ENCODE measurements at regions not wholly inside any gene's neighbourhood (a gene's known extent, or its start where the extent isn't known, plus 50 kb on each side); places are given as distances from the start of the nearest gene placed in this dataset.

- H3K4me1 ChIP-seq (ENCODE audit: insufficient read depth, insufficient read length) = peaks cover 7% of the 10 kb centered on the region
- no peaks in the 10 kb centered on the region for H3K27me3 ChIP-seq (ENCODE audit: insufficient read depth, insufficient read length)
- no peaks in the 10 kb centered on the region for H3K36me3 ChIP-seq (ENCODE audit: insufficient read depth, insufficient read length, low read length)
- no peak overlapping the region for H3K9ac ChIP-seq (ENCODE audit: insufficient read length, low read depth)
- H3K4me3 ChIP-seq (ENCODE audit: insufficient read length, low read depth) = no peak overlapping the region
- no peaks in the 10 kb centered on the region for H3K9me3 ChIP-seq (ENCODE audit: insufficient read depth, low read length)
- no peak for DNase-seq (ENCODE audit: low read depth, low spot score)
- TF ChIP-seq ZNF274 (IDR thresholded peaks at IDR 0.05; ENCODE audit: low read depth, low read length) (no peak), SUZ12 (IDR thresholded peaks at IDR 0.05; ENCODE audit: extremely low read depth, insufficient read depth, insufficient read length) (no peak), YY1 (IDR thresholded peaks at IDR 0.05; ENCODE audit: insufficient read depth, insufficient read length) (no peak)
Measured at GRCh38 chr2:64853306-64853705, 135.9 kb upstream of the SLC1A4 start.

GRCh38 chr2:64853894-64854293 is 135.3 kb upstream of the SLC1A4 start:
- no peak overlapping the region for H3K9ac ChIP-seq (ENCODE audit: insufficient read length, low read depth)
- no peak for DNase-seq (ENCODE audit: low read depth, low spot score)
- H3K4me3 ChIP-seq (ENCODE audit: insufficient read length, low read depth) = no peak overlapping the region
- H3K4me1 ChIP-seq (ENCODE audit: insufficient read depth, insufficient read length) = peaks cover 12% of the 10 kb centered on the region
- no peaks in the 10 kb centered on the region for H3K36me3 ChIP-seq (ENCODE audit: insufficient read depth, insufficient read length, low read length)
- TF ChIP-seq ZNF274 (IDR thresholded peaks at IDR 0.05; ENCODE audit: low read depth, low read length) = no peak
- TF ChIP-seq SUZ12 (IDR thresholded peaks at IDR 0.05; ENCODE audit: extremely low read depth, insufficient read depth, insufficient read length) = no peak
- no peaks in the 10 kb centered on the region for H3K9me3 ChIP-seq (ENCODE audit: insufficient read depth, low read length)
- H3K27me3 ChIP-seq (ENCODE audit: insufficient read depth, insufficient read length) = no peaks in the 10 kb centered on the region

- Histone ChIP-seq H3K9ac (ENCODE audit: insufficient read length, low read depth) (no peak overlapping the region), H3K36me3 (ENCODE audit: insufficient read depth, insufficient read length, low read length) (no peaks in the 10 kb centered on the region), H3K4me3 (ENCODE audit: insufficient read length, low read depth) (no peak overlapping the region), H3K9me3 (ENCODE audit: insufficient read depth, low read length) (no peaks in the 10 kb centered on the region), H3K4me1 (ENCODE audit: insufficient read depth, insufficient read length) (peaks cover 14% of the 10 kb centered on the region), H3K27me3 (ENCODE audit: insufficient read depth, insufficient read length) (no peaks in the 10 kb centered on the region)
- TF ChIP-seq ZNF274 (IDR thresholded peaks at IDR 0.05; ENCODE audit: low read depth, low read length) = no peak
- no peak for TF ChIP-seq SUZ12 (IDR thresholded peaks at IDR 0.05; ENCODE audit: extremely low read depth, insufficient read depth, insufficient read length)
- TF ChIP-seq YY1 (IDR thresholded peaks at IDR 0.05; ENCODE audit: insufficient read depth, insufficient read length) = no peak
- no peak for DNase-seq (ENCODE audit: low read depth, low spot score)
Measured at GRCh38 chr2:64854773-64855237, 134.4 kb upstream of the SLC1A4 start.

GRCh38 chr2:64857581-64858471 is 131.4 kb upstream of the SLC1A4 start:
- Histone ChIP-seq H3K4me3 (ENCODE audit: insufficient read length, low read depth) (no peak overlapping the region), H3K9ac (ENCODE audit: insufficient read length, low read depth) (peak overlapping the region; percentile 52), H3K4me1 (ENCODE audit: insufficient read depth, insufficient read length) (peaks cover 14% of the 10 kb centered on the region), H3K36me3 (ENCODE audit: insufficient read depth, insufficient read length, low read length) (no peaks in the 10 kb centered on the region), H3K9me3 (ENCODE audit: insufficient read depth, low read length) (peaks cover 5% of the 10 kb centered on the region; the same call in 1 of the 2 replicates), H3K27me3 (ENCODE audit: insufficient read depth, insufficient read length) (no peaks in the 10 kb centered on the region)
- no peak for DNase-seq (ENCODE audit: low read depth, low spot score)
- TF ChIP-seq ZNF274 (IDR thresholded peaks at IDR 0.05; ENCODE audit: low read depth, low read length) (no peak), YY1 (IDR thresholded peaks at IDR 0.05; ENCODE audit: insufficient read depth, insufficient read length) (no peak), SUZ12 (IDR thresholded peaks at IDR 0.05; ENCODE audit: extremely low read depth, insufficient read depth, insufficient read length) (no peak)

GRCh38 chr2:64858541-64859311 is 130.5 kb upstream of the SLC1A4 start:
- no peaks in the 10 kb centered on the region for H3K27me3 ChIP-seq (ENCODE audit: insufficient read depth, insufficient read length)
- H3K4me3 ChIP-seq (ENCODE audit: insufficient read length, low read depth) = peak overlapping the region; percentile 30
- no peaks in the 10 kb centered on the region for H3K36me3 ChIP-seq (ENCODE audit: insufficient read depth, insufficient read length, low read length)
- TF ChIP-seq SUZ12 (IDR thresholded peaks at IDR 0.05; ENCODE audit: extremely low read depth, insufficient read depth, insufficient read length) = no peak
- TF ChIP-seq ZNF274 (IDR thresholded peaks at IDR 0.05; ENCODE audit: low read depth, low read length) = no peak
- no peak for TF ChIP-seq YY1 (IDR thresholded peaks at IDR 0.05; ENCODE audit: insufficient read depth, insufficient read length)
- peaks cover 14% of the 10 kb centered on the region for H3K4me1 ChIP-seq (ENCODE audit: insufficient read depth, insufficient read length)
- no peak for DNase-seq (ENCODE audit: low read depth, low spot score)
- peaks cover 6% of the 10 kb centered on the region; the same call in 1 of the 2 replicates for H3K9me3 ChIP-seq (ENCODE audit: insufficient read depth, low read length)
- peak overlapping the region; percentile 74 for H3K9ac ChIP-seq (ENCODE audit: insufficient read length, low read depth)

GRCh38 chr2:64859312-64860212 is 129.6 kb upstream of the SLC1A4 start:
- peak overlapping the region; percentile 30 for H3K4me3 ChIP-seq (ENCODE audit: insufficient read length, low read depth)
- peaks cover 14% of the 10 kb centered on the region for H3K4me1 ChIP-seq (ENCODE audit: insufficient read depth, insufficient read length)
- no peak for DNase-seq (ENCODE audit: low read depth, low spot score)
- TF ChIP-seq YY1 (IDR thresholded peaks at IDR 0.05; ENCODE audit: insufficient read depth, insufficient read length) (no peak), SUZ12 (IDR thresholded peaks at IDR 0.05; ENCODE audit: extremely low read depth, insufficient read depth, insufficient read length) (no peak), ZNF274 (IDR thresholded peaks at IDR 0.05; ENCODE audit: low read depth, low read length) (no peak)
- no peaks in the 10 kb centered on the region for H3K36me3 ChIP-seq (ENCODE audit: insufficient read depth, insufficient read length, low read length)
- H3K27me3 ChIP-seq (ENCODE audit: insufficient read depth, insufficient read length) = no peaks in the 10 kb centered on the region
- H3K9ac ChIP-seq (ENCODE audit: insufficient read length, low read depth) = peak overlapping the region; percentile 74
- H3K9me3 ChIP-seq (ENCODE audit: insufficient read depth, low read length) = peaks cover 6% of the 10 kb centered on the region; the same call in 1 of the 2 replicates
